ENCODE measurements at regions not wholly inside any gene's neighbourhood (a gene's known extent, or its start where the extent isn't known, plus 50 kb on each side); places are given as distances from the start of the nearest gene placed in this dataset.

- H3K4me2 ChIP-seq: no peak overlapping the region
- no peaks in the 10 kb centered on the region for H4K20me1 ChIP-seq (ENCODE audit: insufficient read depth, poor library complexity, severe bottlenecking)
- 61% methylated on average over 3 of the region's 3 CpGs for WGBS (ENCODE audit: low lambda C conversion rate, missing lambda C conversion rate)
- no peaks in the 10 kb centered on the region for H3K9me3 ChIP-seq (ENCODE audit: low read depth)
- H3K4me1 ChIP-seq (ENCODE audit: insufficient read depth): peaks cover 5% of the 10 kb centered on the region
- no peak for TF ChIP-seq CTCF (IDR thresholded peaks at IDR 0.05; ENCODE audit: poor library complexity)
- no peak for TF ChIP-seq EZH2 (IDR thresholded peaks at IDR 0.05; ENCODE audit: borderline replicate concordance)
- no peak for TF ChIP-seq EZH2phosphoT487 (IDR thresholded peaks at IDR 0.05; ENCODE audit: low read depth, severe bottlenecking, unreplicated experiment)
- H3K36me3 ChIP-seq (replicated peaks; ENCODE audit: insufficient read depth, low read depth): no peaks in the 10 kb centered on the region
- no peaks in the 10 kb centered on the region for H3K79me2 ChIP-seq
- H2AFZ ChIP-seq: no peak overlapping the region
- no peaks in the 10 kb centered on the region for H3K9me2 ChIP-seq (replicated peaks; ENCODE audit: insufficient read depth)
- no peak for DNase-seq (ENCODE audit: low spot score)
- H3K27me3 ChIP-seq: no peaks in the 10 kb centered on the region
- H3K27ac ChIP-seq: no peak overlapping the region
- H3K4me3 ChIP-seq: no peak overlapping the region
Measured at GRCh38 chr11:91664521-91664920, 560.1 kb upstream of the FAT3 start.

GRCh38 chr11:91660036-91660435 lies 564.6 kb upstream of the FAT3 start:
- no peaks in the 10 kb centered on the region for H3K27me3 ChIP-seq
- H3K9me2 ChIP-seq (replicated peaks; ENCODE audit: insufficient read depth): no peaks in the 10 kb centered on the region
- peaks cover 3% of the 10 kb centered on the region for H3K4me1 ChIP-seq (ENCODE audit: insufficient read depth)
- no peak for DNase-seq (ENCODE audit: low spot score)
- H4K20me1 ChIP-seq (ENCODE audit: insufficient read depth, poor library complexity, severe bottlenecking): no peaks in the 10 kb centered on the region
- WGBS (ENCODE audit: low lambda C conversion rate, missing lambda C conversion rate): 42% methylated on average over 1 of the region's 1 CpG
- H3K9me3 ChIP-seq (ENCODE audit: low read depth): no peaks in the 10 kb centered on the region
- no peak overlapping the region for H3K4me2 ChIP-seq
- TF ChIP-seq CTCF (IDR thresholded peaks at IDR 0.05; ENCODE audit: poor library complexity) (no peak), EZH2 (IDR thresholded peaks at IDR 0.05; ENCODE audit: borderline replicate concordance) (no peak), EZH2phosphoT487 (IDR thresholded peaks at IDR 0.05; ENCODE audit: low read depth, severe bottlenecking, unreplicated experiment) (no peak)
- no peaks in the 10 kb centered on the region for H3K79me2 ChIP-seq
- no peak overlapping the region for H3K4me3 ChIP-seq
- no peak overlapping the region for H2AFZ ChIP-seq
- no peak overlapping the region for H3K27ac ChIP-seq
- H3K36me3 ChIP-seq (replicated peaks; ENCODE audit: insufficient read depth, low read depth): no peaks in the 10 kb centered on the region

GRCh38 chr11:91654686-91655085 lies 569.9 kb upstream of the FAT3 start:
- WGBS (ENCODE audit: low lambda C conversion rate, missing lambda C conversion rate): 60% methylated on average over 2 of the region's 2 CpGs
- no peak for DNase-seq (ENCODE audit: low spot score)
- Histone ChIP-seq H3K79me2 (no peaks in the 10 kb centered on the region), H4K20me1 (ENCODE audit: insufficient read depth, poor library complexity, severe bottlenecking) (no peaks in the 10 kb centered on the region), H3K27ac (no peak overlapping the region), H3K4me3 (no peak overlapping the region), H3K27me3 (no peaks in the 10 kb centered on the region), H2AFZ (no peak overlapping the region), H3K9me3 (ENCODE audit: low read depth) (no peaks in the 10 kb centered on the region), H3K9me2 (replicated peaks; ENCODE audit: insufficient read depth) (no peaks in the 10 kb centered on the region), H3K4me2 (no peak overlapping the region), H3K36me3 (replicated peaks; ENCODE audit: insufficient read depth, low read depth) (no peaks in the 10 kb centered on the region), H3K4me1 (ENCODE audit: insufficient read depth) (no peaks in the 10 kb centered on the region)
- TF ChIP-seq EZH2 (IDR thresholded peaks at IDR 0.05; ENCODE audit: borderline replicate concordance): no peak
- no peak for TF ChIP-seq EZH2phosphoT487 (IDR thresholded peaks at IDR 0.05; ENCODE audit: low read depth, severe bottlenecking, unreplicated experiment)
- TF ChIP-seq CTCF (IDR thresholded peaks at IDR 0.05; ENCODE audit: poor library complexity): no peak

Measured in hepatocyte (in vitro differentiated cells).